PFSK-1 (cell line): ENCODE measurements at regions not wholly inside any gene's neighbourhood (a gene's known extent, or its start where the extent isn't known, plus 50 kb on each side); places are given as distances from the start of the nearest gene placed in this dataset.

Source experiments
- FOXP2 ChIP-seq: optimal IDR thresholded peaks from 2 replicates; pipeline ENCODE3; 2011; ENCODE audit warnings: borderline replicate concordance, control low read depth, inconsistent platforms; ENCODE audit not compliant: insufficient read depth; ENCODE audit errors: extremely low read length, extremely low read depth
- POLR2AphosphoS5 ChIP-seq: IDR thresholded peaks from 2 replicates; pipeline ENCODE4 v1.6.1; 2012; ENCODE audit warnings: low read depth, mild to moderate bottlenecking, control low read depth, low read length, moderate library complexity
- SIN3A ChIP-seq: IDR thresholded peaks from 2 replicates; pipeline ENCODE4 v1.6.1; 2012; ENCODE audit warnings: mild to moderate bottlenecking, low read length, moderate library complexity, borderline replicate concordance; ENCODE audit not compliant: insufficient read depth
- TAF1 ChIP-seq: IDR thresholded peaks from 2 replicates; pipeline ENCODE4 v1.6.1; 2012; ENCODE audit warnings: low read length, control low read depth, borderline replicate concordance; ENCODE audit not compliant: insufficient read depth
- TF ChIP-seq, protein P1 (sequence below), 2 experiments: IDR thresholded peaks; 2 replicates each; pipeline versions ENCODE4 v1.6.1 to v1.8.0; 2011 to 2012; ENCODE audit warnings: low read depth in 2 of 2, low read length in 2 of 2, control low read depth in 1 of 2, inconsistent platforms in 1 of 2, mild to moderate bottlenecking in 1 of 2, moderate library complexity in 1 of 2; ENCODE audit not compliant: insufficient read depth in 1 of 2

DNA sequence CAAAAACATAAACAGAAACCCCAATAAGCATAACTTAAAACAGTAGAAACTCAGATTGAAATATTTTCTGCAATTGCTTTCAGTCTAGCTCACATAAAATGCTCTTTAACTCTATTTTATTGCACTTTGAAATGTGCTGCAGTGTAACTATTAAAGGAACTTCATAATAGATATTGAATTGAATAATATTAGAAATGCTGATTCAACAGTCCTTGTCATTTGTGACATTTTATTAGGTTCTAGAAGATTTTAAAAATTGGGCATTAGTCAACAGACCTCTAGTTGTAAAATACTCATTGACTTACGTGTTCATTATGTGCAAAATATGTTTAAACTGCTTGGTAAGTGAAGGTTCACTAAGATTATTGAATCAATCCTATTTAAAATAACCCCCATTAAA lies 1422.3 kb downstream of the PLA2G4A start:
- no peak for TF ChIP-seq TAF1
- TF ChIP-seq FOXP2: no peak
- no peak for TF ChIP-seq POLR2AphosphoS5
- no peak for TF ChIP-seq SIN3A
- TF ChIP-seq, protein P1, sequence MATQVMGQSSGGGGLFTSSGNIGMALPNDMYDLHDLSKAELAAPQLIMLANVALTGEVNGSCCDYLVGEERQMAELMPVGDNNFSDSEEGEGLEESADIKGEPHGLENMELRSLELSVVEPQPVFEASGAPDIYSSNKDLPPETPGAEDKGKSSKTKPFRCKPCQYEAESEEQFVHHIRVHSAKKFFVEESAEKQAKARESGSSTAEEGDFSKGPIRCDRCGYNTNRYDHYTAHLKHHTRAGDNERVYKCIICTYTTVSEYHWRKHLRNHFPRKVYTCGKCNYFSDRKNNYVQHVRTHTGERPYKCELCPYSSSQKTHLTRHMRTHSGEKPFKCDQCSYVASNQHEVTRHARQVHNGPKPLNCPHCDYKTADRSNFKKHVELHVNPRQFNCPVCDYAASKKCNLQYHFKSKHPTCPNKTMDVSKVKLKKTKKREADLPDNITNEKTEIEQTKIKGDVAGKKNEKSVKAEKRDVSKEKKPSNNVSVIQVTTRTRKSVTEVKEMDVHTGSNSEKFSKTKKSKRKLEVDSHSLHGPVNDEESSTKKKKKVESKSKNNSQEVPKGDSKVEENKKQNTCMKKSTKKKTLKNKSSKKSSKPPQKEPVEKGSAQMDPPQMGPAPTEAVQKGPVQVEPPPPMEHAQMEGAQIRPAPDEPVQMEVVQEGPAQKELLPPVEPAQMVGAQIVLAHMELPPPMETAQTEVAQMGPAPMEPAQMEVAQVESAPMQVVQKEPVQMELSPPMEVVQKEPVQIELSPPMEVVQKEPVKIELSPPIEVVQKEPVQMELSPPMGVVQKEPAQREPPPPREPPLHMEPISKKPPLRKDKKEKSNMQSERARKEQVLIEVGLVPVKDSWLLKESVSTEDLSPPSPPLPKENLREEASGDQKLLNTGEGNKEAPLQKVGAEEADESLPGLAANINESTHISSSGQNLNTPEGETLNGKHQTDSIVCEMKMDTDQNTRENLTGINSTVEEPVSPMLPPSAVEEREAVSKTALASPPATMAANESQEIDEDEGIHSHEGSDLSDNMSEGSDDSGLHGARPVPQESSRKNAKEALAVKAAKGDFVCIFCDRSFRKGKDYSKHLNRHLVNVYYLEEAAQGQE (IDR thresholded peaks at IDR 0.05; ENCODE audit: insufficient read depth in 1 of 2, low read depth in 2 of 2, low read length in 2 of 2): no peak

DNA sequence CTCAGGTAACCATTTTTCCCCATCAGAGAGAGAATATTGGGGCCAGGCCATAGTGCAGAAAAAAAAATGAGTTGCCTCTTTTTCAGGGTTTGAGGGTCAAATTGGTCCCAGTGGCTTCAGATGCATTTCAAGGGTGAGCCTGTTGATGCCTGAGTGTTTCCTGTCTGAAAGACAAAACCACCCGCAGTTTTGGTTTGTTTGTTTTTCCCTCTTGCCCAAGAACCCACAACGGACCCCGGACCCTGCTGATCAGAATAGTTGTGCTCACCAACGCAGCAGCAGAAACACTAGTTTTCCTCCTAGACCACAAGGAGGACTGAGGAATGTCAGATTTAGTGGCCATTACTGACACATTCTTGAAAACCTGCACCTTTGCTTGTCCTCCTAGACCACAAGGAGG lies 1433.1 kb downstream of the PLA2G4A start:
- no peak for TF ChIP-seq FOXP2
- TF ChIP-seq SIN3A: no peak
- TF ChIP-seq TAF1: no peak
- TF ChIP-seq POLR2AphosphoS5: no peak
- TF ChIP-seq, protein P1 (IDR thresholded peaks at IDR 0.05; ENCODE audit: insufficient read depth in 1 of 2, low read depth in 2 of 2, low read length in 2 of 2): no peak

DNA sequence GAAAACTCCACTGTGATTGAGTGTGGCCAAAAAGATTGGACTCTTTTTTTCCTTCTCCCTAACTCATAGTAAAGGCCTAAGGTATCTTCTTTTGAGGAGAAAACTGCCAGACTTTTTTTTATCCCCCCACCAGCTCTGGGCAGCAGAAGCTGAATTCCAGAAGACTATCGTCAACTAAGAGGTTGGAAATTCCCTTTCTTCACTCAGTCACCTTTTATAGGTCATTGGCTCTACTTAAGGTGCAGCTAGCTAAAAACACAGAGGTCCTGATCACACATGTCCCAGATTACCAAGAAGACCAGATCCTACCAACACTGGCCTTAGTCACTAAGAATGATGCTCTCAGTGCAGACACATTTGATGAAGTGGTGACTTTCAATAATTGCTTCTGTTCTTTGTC lies 1441.2 kb downstream of the PLA2G4A start:
- no peak for TF ChIP-seq SIN3A
- no peak for TF ChIP-seq TAF1
- TF ChIP-seq POLR2AphosphoS5: no peak
- no peak for TF ChIP-seq FOXP2
- TF ChIP-seq, protein P1 (IDR thresholded peaks at IDR 0.05; ENCODE audit: insufficient read depth in 1 of 2, low read depth in 2 of 2, low read length in 2 of 2): no peak

DNA sequence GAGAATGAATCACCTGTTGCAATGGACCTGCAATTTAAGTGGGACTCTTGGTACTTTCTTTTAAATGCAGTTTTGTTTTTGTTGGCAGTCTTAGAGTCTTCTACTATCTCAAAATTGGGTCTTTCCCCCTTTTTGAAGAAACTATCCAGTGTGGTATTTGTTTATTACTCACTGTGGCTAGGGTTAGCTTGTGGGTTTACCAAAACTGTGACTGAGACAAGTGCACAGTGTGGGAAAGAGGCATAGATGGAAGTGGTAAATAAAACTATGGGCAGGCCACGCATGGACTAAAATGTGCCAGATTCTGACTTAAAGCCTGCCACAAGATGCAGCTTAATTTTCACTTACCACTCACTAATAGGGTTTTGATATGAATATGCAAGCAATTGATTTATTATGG lies 1441.7 kb downstream of the PLA2G4A start:
- TF ChIP-seq, protein P1 (IDR thresholded peaks at IDR 0.05; ENCODE audit: insufficient read depth in 1 of 2, low read depth in 2 of 2, low read length in 2 of 2): no peak
- TF ChIP-seq FOXP2 (no peak), SIN3A (no peak), TAF1 (no peak)

DNA sequence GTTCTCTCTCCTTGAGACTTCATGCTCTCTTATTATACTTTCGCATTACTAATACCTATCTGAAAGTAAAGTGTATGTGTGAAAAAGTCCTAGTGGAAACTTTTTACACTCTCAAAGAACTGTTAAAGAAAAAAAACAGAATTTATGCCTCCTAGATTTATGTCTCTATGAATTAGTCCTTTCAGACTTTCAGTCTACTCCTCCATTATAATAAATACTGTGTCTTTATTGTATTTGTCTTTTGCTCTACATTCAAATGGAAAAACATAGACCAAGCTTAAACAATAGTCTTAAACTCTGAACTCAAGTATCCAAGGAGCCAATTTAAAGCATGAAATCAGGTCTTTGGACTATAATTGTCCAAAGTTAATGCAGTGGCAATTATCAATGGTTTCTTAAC lies 1449.0 kb downstream of the PLA2G4A start:
- no peak for TF ChIP-seq TAF1
- no peak for TF ChIP-seq SIN3A
- TF ChIP-seq, protein P1 (IDR thresholded peaks at IDR 0.05; ENCODE audit: insufficient read depth in 1 of 2, low read depth in 2 of 2, low read length in 2 of 2): no peak
- TF ChIP-seq POLR2AphosphoS5: no peak
- TF ChIP-seq FOXP2: no peak
